Mucosa of descending colon (tissue), 3 donors: ENCODE measurements at regions not wholly inside any gene's neighbourhood (a gene's known extent, or its start where the extent isn't known, plus 50 kb on each side); places are given as distances from the start of the nearest gene placed in this dataset.

Experiments used
- ATAC-seq: fragments of 200-7000 bp; cut with Tn5 transposase; one replicate; pipeline ENCODE4 v1.9.1; 2020; ENCODE audit warnings: mild to moderate bottlenecking, moderate library complexity
- DNase-seq, 3 donors: peaks; one replicate each; pipeline ENCODE4 v3.0.0-alpha.2; 2020
- H3K36me3 ChIP-seq: fragments of 200-600 bp; one replicate; pipeline ENCODE4 v1.8.0; 2021; ENCODE audit warnings: low read depth, mild to moderate bottlenecking
- H3K4me1 ChIP-seq: fragments of 200-600 bp; one replicate; pipeline ENCODE4 v1.8.0; 2021; ENCODE audit warnings: low read depth, mild to moderate bottlenecking
- H3K4me3 ChIP-seq: fragments of 200-600 bp; one replicate; pipeline ENCODE4 v1.8.0; 2021; ENCODE audit warnings: mild to moderate bottlenecking
- H3K9me3 ChIP-seq: fragments of 200-600 bp; one replicate; pipeline ENCODE4 v1.8.0; 2021; ENCODE audit warnings: mild to moderate bottlenecking
- intact Hi-C, 2 donors: fragments of 100-400 bp; cut with DNase I in 1 of 2; cut with micrococcal nuclease in 1 of 2; formaldehyde crosslinking; loops; one replicate each; pipeline versions ENCODE4 v1.11.0 to v1.11.1; 2022; cut with DNase I, micrococcal nuclease
- TF ChIP-seq, protein P1 (sequence below): fragments of 200-600 bp; IDR thresholded peaks from one replicate; pipeline ENCODE4 v1.8.0; 2022; ENCODE audit warnings: antibody characterized with exemption, mild to moderate bottlenecking
- donor health status: DM: no; HTN: no; CAD: no; lungs with moderate emphysema.
- donor health status: DM: no; HTN: no; CAD: no.
- donor health status: DM: no; HTN: yes; CAD: no.

DNA sequence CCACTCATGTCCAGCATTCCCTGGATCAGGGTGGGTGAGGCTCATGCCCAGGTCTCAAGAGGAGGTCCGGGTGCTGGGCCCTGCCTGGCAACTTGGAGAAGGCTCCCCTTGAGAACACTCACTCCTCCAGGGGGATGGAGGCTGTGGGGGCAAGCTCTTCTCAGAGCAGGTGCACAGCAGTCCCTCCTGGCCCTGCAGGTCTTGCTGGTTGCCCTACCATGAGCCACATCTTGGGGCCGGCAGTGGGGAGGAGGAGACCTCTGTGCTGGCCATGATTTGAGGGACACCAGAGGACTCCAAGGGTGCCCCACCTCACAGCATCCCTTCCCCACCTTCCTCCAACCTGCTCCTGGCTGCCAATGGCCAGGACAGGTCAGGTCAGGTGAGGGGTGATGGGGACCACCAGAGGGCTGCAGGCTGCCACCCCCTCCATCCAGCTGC is 87.4 kb upstream of the RET start:
- ATAC-seq (no peak), DNase-seq (no peak)
- no peaks in the 10 kb centered on the region for H3K36me3 ChIP-seq
- TF ChIP-seq, protein P1, sequence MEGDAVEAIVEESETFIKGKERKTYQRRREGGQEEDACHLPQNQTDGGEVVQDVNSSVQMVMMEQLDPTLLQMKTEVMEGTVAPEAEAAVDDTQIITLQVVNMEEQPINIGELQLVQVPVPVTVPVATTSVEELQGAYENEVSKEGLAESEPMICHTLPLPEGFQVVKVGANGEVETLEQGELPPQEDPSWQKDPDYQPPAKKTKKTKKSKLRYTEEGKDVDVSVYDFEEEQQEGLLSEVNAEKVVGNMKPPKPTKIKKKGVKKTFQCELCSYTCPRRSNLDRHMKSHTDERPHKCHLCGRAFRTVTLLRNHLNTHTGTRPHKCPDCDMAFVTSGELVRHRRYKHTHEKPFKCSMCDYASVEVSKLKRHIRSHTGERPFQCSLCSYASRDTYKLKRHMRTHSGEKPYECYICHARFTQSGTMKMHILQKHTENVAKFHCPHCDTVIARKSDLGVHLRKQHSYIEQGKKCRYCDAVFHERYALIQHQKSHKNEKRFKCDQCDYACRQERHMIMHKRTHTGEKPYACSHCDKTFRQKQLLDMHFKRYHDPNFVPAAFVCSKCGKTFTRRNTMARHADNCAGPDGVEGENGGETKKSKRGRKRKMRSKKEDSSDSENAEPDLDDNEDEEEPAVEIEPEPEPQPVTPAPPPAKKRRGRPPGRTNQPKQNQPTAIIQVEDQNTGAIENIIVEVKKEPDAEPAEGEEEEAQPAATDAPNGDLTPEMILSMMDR: no peak
- intact Hi-C loops: no loop called here
- no peaks in the 10 kb centered on the region for H3K4me1 ChIP-seq
- H3K4me3 ChIP-seq: no peak overlapping the region
- H3K9me3 ChIP-seq: no peaks in the 10 kb centered on the region

- ATAC-seq: no peak
Observed at GRCh38 chr10:42990016-42990720, 86.7 kb upstream of the RET start.

DNA sequence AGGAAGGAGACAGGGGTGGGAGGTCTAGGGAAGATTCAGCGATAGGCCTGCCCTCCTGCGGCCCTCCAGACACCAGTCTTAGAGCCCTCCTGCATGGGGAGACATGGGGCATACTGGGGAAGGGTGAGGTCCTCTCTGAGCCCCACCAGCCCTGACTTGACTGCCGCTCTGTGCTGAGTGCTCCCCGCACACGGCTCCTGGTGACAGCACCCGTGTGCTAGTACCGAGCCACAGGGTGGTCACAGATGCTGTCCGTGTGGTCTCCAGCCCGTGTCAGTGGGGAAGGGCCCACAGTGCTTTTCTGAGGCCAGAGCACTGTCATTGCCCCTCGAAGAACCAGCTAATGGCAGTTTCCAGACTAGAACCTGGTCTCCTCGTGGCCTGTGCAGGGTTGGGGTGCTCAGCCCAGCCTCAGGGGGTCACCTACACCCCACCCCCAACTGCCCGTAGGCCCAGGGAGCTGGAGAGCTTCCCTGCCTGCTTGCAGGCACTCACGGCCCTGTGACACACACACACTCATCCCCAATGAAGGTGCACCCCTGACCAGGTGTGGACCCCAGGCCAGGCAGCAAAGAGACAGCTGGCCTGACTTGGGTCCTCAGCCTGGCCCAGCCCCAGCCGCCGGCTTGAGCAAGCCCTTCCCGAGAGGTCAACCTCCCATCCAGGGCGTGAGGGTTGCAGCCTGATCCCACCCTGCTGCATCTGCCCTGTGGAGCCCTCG is 86.0 kb upstream of the RET start:
- DNase-seq (no peak), ATAC-seq (no peak)
- intact Hi-C loops: no loop called here
- H3K9me3 ChIP-seq: no peaks in the 10 kb centered on the region
- no peaks in the 10 kb centered on the region for H3K4me1 ChIP-seq
- no peaks in the 10 kb centered on the region for H3K36me3 ChIP-seq
- H3K4me3 ChIP-seq: no peak overlapping the region
- TF ChIP-seq, protein P1: no peak

More at GRCh38 chr10:42990016-42990720, 86.7 kb upstream of the RET start:
- no peaks in the 10 kb centered on the region for H3K36me3 ChIP-seq
- TF ChIP-seq, protein P1: no peak
- no peaks in the 10 kb centered on the region for H3K9me3 ChIP-seq
- H3K4me1 ChIP-seq: no peaks in the 10 kb centered on the region
- H3K4me3 ChIP-seq: no peak overlapping the region
- intact Hi-C loops: no loop called here
- DNase-seq: peak in 1 of 3 donors; percentile 28

DNA sequence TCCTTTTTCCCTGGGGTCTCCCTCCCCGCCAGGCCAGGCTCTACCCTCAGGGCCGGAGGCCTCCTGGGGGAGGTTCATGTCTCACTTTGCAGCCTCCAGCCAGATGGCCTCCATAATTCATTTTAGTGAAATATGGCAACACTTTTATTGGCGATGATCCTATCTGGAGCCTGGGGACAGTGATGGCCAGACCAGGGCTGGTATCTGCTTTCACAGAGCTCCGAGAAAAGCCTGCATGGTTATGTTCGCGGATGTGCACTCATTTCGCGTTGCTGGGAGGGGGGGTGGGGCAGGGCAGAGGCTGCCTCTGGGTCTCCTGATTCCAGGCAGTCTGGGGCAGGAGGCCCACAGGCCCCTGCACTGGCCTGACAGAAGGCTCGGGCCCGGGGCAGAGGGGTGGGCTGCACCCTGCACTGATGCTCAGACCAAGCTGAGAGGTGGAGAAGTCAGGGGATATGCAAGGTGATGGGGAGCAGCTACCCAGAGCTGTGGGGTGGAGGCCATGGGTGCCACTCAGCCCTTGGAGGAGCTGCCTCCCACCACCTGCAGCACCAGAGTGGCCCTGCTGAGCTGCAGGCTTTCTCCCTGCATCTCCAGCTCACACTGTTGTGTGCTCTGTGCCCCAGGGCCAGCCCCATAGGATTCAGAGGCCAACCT is 85.3 kb upstream of the RET start:
- intact Hi-C loops: no loop called here
- H3K9me3 ChIP-seq: no peaks in the 10 kb centered on the region
- H3K4me1 ChIP-seq: no peaks in the 10 kb centered on the region
- no peaks in the 10 kb centered on the region for H3K36me3 ChIP-seq
- TF ChIP-seq, protein P1: no peak
- DNase-seq: no peak
- H3K4me3 ChIP-seq: no peak overlapping the region
- no peak for ATAC-seq

- intact Hi-C loops: no loop called here
- no peaks in the 10 kb centered on the region for H3K36me3 ChIP-seq
- TF ChIP-seq, protein P1: no peak
- ATAC-seq: no peak
- H3K4me1 ChIP-seq: no peaks in the 10 kb centered on the region
- H3K4me3 ChIP-seq: no peak overlapping the region
- peak in 1 of 3 donors; percentile 37 for DNase-seq
- H3K9me3 ChIP-seq: no peaks in the 10 kb centered on the region
Observed at GRCh38 chr10:42992156-42992956, 84.5 kb upstream of the RET start.
